PC-9 (cell line): ENCODE measurements at regions not wholly inside any gene's neighbourhood (a gene's known extent, or its start where the extent isn't known, plus 50 kb on each side); places are given as distances from the start of the nearest gene placed in this dataset.
"Not testable (repeated sequence)": the region's sequence is repeated elsewhere in the genome, so short reads cannot be mapped to it uniquely, and the experiment has no call there.

Experiments
- BruUV-seq: library from RNA; stranded (reverse); fragments of 400-500 nt; replicated peaks from 2 replicates; lab custom pipeline; 2021; lab: Mats Ljungman, UMichigan
- CTCF ChIA-PET: fragments of 300-600 bp; sonication (Branson Sonifier 250); formaldehyde crosslinking; loops from one replicate; lab custom pipeline; 2022; ENCODE audit warnings: antibody characterized with exemption; lab: Charles Lee
- POLR2A ChIA-PET: fragments of 300-600 bp; sonication (Branson Sonifier 250); formaldehyde crosslinking; loops from one replicate; lab custom pipeline; 2022; ENCODE audit warnings: antibody characterized with exemption; ENCODE audit not compliant: unreplicated experiment; lab: Charles Lee
- DNase-seq, 2 experiments: peaks; one replicate each; pipeline versions ENCODE4 v3.0.0 to v3.0.0-alpha.2; 2015 to 2022; ENCODE audit warnings: mixed read lengths in 1 of 2
- H2AFZ ChIP-seq: fragments of 200-600 bp; sonication (generic); 2 replicates; pipeline ENCODE4 v1.8.1; 2017; ENCODE audit warnings: antibody characterized with exemption
- H3F3A ChIP-seq: fragments of 200-600 bp; sonication (generic); 2 replicates; pipeline ENCODE4 v1.8.1; 2017; ENCODE audit warnings: antibody characterized with exemption, mild to moderate bottlenecking, low read depth; ENCODE audit not compliant: insufficient read depth
- H3K27ac ChIP-seq: fragments of 200-600 bp; sonication (generic); 2 replicates; pipeline ENCODE4 v1.6.1; 2016; ENCODE audit warnings: mixed run types
- H3K27me3 ChIP-seq: fragments of 200-600 bp; sonication (generic); 2 replicates; pipeline ENCODE4 v1.6.1; 2016; ENCODE audit warnings: low read depth, mixed run types; ENCODE audit not compliant: insufficient read depth
- H3K36me3 ChIP-seq: fragments of 200-600 bp; sonication (generic); 2 replicates; pipeline ENCODE4 v1.6.1; 2016; ENCODE audit warnings: low read depth, mixed run types
- H3K4me1 ChIP-seq: fragments of 200-600 bp; sonication (generic); replicated peaks from 2 replicates; pipeline ENCODE4 v1.6.1; 2016; ENCODE audit warnings: mixed run types; ENCODE audit not compliant: insufficient read depth
- H3K4me2 ChIP-seq: fragments of 200-600 bp; sonication (generic); 2 replicates; pipeline ENCODE4 v1.6.1; 2017; ENCODE audit warnings: mixed run types
- H3K4me3 ChIP-seq: fragments of 200-600 bp; sonication (generic); 2 replicates; pipeline ENCODE4 v1.6.1; 2016; ENCODE audit warnings: mixed run types
- H3K79me2 ChIP-seq: fragments of 200-600 bp; sonication (generic); 2 replicates; pipeline ENCODE4 v1.6.1; 2017; ENCODE audit warnings: low read depth, mixed run types
- H3K9me2 ChIP-seq: fragments of 200-600 bp; sonication (generic); 2 replicates; pipeline ENCODE4 v1.8.1; 2017; ENCODE audit warnings: mild to moderate bottlenecking; ENCODE audit not compliant: insufficient read depth
- H3K9me3 ChIP-seq: fragments of 200-600 bp; sonication (generic); 2 replicates; pipeline ENCODE4 v1.8.1; 2016; ENCODE audit warnings: low read depth; ENCODE audit not compliant: insufficient read depth
- H4K20me1 ChIP-seq: fragments of 200-600 bp; sonication (generic); 2 replicates; pipeline ENCODE4 v1.8.1; 2017; ENCODE audit not compliant: insufficient read depth
- EZH2 ChIP-seq: fragments of 200-600 bp; sonication (generic); IDR thresholded peaks from 2 replicates; pipeline ENCODE4 v1.8.0; 2017; ENCODE audit warnings: antibody characterized with exemption, low read depth
- intact Hi-C: fragments of 100-400 bp; cut with micrococcal nuclease; formaldehyde crosslinking; loops from one replicate; pipeline ENCODE4 v1.10.0; 2022; ENCODE audit not compliant: unreplicated experiment
- TF ChIP-seq, protein P1 (sequence below): fragments of 200-600 bp; sonication (generic); conservative IDR thresholded peaks from 2 replicates; pipeline ENCODE4 v1.6.1; 2017; ENCODE audit warnings: mixed run types, antibody characterized with exemption, mild to moderate bottlenecking, moderate library complexity

GRCh38 chr2:44061469-44061868 is 65.7 kb upstream of the LRPPRC start:
- no peaks in the 10 kb centered on the region for H4K20me1 ChIP-seq
- no peaks in the 10 kb centered on the region for H3K36me3 ChIP-seq
- ChIA-PET CTCF (no interaction called here), POLR2A (interaction anchor here (0.6 kb wide), 1 partner anchor 222 kb away, joined by 5 read pairs; no protein-coding TSS in a partner anchor)
- H3K4me1 ChIP-seq: no peaks in the 10 kb centered on the region
- intact Hi-C loops: no loop called here
- no peak overlapping the region for H3K27ac ChIP-seq
- no peaks in the 10 kb centered on the region for H3K9me3 ChIP-seq
- no peak for DNase-seq
- H3K79me2 ChIP-seq: no peaks in the 10 kb centered on the region
- no peak for TF ChIP-seq EZH2
- TF ChIP-seq, protein P1, sequence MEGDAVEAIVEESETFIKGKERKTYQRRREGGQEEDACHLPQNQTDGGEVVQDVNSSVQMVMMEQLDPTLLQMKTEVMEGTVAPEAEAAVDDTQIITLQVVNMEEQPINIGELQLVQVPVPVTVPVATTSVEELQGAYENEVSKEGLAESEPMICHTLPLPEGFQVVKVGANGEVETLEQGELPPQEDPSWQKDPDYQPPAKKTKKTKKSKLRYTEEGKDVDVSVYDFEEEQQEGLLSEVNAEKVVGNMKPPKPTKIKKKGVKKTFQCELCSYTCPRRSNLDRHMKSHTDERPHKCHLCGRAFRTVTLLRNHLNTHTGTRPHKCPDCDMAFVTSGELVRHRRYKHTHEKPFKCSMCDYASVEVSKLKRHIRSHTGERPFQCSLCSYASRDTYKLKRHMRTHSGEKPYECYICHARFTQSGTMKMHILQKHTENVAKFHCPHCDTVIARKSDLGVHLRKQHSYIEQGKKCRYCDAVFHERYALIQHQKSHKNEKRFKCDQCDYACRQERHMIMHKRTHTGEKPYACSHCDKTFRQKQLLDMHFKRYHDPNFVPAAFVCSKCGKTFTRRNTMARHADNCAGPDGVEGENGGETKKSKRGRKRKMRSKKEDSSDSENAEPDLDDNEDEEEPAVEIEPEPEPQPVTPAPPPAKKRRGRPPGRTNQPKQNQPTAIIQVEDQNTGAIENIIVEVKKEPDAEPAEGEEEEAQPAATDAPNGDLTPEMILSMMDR: no peak
- H3F3A ChIP-seq: no peaks in the 10 kb centered on the region
- BruUV-seq: no TSS peak
- peaks cover 12% of the 10 kb centered on the region; the same call in 1 of the 2 replicates for H3K27me3 ChIP-seq
- no peak overlapping the region for H2AFZ ChIP-seq
- H3K9me2 ChIP-seq: no peaks in the 10 kb centered on the region
- H3K4me2 ChIP-seq: no peak overlapping the region
- no peak overlapping the region for H3K4me3 ChIP-seq

DNA sequence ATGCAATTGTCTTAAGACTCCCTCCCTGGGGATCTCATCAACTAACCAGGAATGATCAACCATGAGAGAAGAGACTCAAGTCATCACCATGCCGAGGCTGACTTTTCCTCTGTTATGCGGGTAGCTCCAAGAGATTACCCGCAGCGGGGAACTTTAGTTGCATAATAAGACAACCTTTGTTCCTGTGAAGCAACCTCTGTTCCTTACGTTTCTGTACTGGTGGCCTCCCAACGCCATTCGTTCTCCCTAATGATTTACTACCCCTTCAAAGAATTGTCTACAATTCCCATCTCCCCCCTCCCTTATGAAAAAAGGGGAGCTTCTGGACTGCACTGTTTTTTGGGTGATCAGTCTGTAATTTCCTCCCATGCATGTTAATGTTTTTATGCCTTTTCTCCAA is 66.1 kb upstream of the LRPPRC start:
- BruUV-seq: no TSS peak

DNA sequence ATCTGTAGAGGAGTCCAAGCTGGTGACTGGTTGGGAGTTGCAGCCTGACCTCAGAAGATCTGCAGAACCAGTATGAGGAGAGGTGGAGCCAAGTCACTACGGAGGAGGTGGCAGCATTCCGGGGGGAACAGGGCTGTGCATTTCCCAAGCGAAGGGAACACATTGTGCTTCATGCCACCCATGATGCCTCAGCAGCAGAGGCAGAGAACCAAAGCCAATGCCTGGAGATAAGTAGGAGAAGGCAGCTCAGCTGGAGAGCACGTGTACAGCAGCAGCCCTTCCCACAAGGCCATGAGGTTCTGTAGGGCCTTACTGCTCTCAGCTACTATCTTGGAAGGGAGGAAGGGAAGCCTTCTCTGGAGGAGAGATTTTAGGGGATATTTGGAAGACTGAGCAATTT is 67.2 kb upstream of the LRPPRC start:
- H3K9me3 ChIP-seq: no peaks in the 10 kb centered on the region
- CTCF ChIA-PET: no interaction called here
- no peak overlapping the region for H2AFZ ChIP-seq
- no peaks in the 10 kb centered on the region for H3K79me2 ChIP-seq
- H3F3A ChIP-seq: no peaks in the 10 kb centered on the region
- no peaks in the 10 kb centered on the region for H3K36me3 ChIP-seq
- no peak for DNase-seq
- H3K27ac ChIP-seq: no peak overlapping the region
- intact Hi-C loops: no loop called here
- H3K4me3 ChIP-seq: no peak overlapping the region
- H4K20me1 ChIP-seq: no peaks in the 10 kb centered on the region
- POLR2A ChIA-PET: no interaction called here
- no peak overlapping the region for H3K4me2 ChIP-seq
- BruUV-seq: no TSS peak
- no peaks in the 10 kb centered on the region for H3K4me1 ChIP-seq
- TF ChIP-seq, protein P1: no peak
- H3K27me3 ChIP-seq: peaks cover 12% of the 10 kb centered on the region; the same call in 1 of the 2 replicates
- no peaks in the 10 kb centered on the region for H3K9me2 ChIP-seq

More for the DNA sequence above, 66.1 kb upstream of the LRPPRC start:
- CTCF ChIA-PET: no interaction called here
- no peaks in the 10 kb centered on the region for H3K9me3 ChIP-seq
- no peak for DNase-seq
- no peak overlapping the region for H3K27ac ChIP-seq
- no peaks in the 10 kb centered on the region for H3F3A ChIP-seq
- H3K4me3 ChIP-seq: no peak overlapping the region
- intact Hi-C loops: no loop called here
- TF ChIP-seq, protein P1: no peak
- TF ChIP-seq EZH2: no peak
- POLR2A ChIA-PET: interaction anchor here (0.6 kb wide), 1 partner anchor 221 kb away, joined by 5 read pairs; no protein-coding TSS in a partner anchor
- H3K36me3 ChIP-seq: no peaks in the 10 kb centered on the region
- peaks cover 12% of the 10 kb centered on the region; the same call in 1 of the 2 replicates for H3K27me3 ChIP-seq
- H2AFZ ChIP-seq: no peak overlapping the region
- no peaks in the 10 kb centered on the region for H3K79me2 ChIP-seq
- H3K4me2 ChIP-seq: no peak overlapping the region
- H3K9me2 ChIP-seq: no peaks in the 10 kb centered on the region
- no peaks in the 10 kb centered on the region for H3K4me1 ChIP-seq
- H4K20me1 ChIP-seq: no peaks in the 10 kb centered on the region

DNA sequence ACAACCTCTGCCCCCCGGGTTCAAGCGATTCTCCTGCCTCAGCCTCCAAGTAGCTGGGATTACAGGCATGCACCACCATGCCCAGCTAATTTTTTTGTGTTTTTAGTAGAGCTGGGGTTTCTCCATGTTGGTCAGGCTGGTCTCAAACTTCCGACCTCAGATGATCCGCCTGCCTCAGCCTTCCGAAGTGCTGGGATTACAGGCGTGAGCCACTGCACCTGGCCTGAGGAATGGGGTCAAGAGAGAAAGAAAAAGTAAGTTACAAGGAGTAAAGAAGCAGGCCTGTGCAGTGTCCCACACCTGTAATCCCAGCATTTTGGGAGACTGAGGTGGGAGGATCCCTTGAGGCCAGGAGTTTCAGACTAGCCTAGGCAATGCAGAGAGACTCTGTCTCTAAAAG is 68.5 kb upstream of the LRPPRC start:
- H3K9me2 ChIP-seq, H4K20me1 ChIP-seq, BruUV-seq, H3F3A ChIP-seq, intact Hi-C loops, DNase-seq, H2AFZ ChIP-seq, H3K27ac ChIP-seq, H3K36me3 ChIP-seq, POLR2A ChIA-PET, H3K79me2 ChIP-seq, H3K4me1 ChIP-seq, H3K4me2 ChIP-seq, H3K4me3 ChIP-seq, H3K9me3 ChIP-seq, CTCF ChIA-PET: not testable (repeated sequence)
- peaks cover 12% of the 10 kb centered on the region; the same call in 1 of the 2 replicates for H3K27me3 ChIP-seq

- H3K79me2 ChIP-seq, CTCF ChIA-PET, H3F3A ChIP-seq, H3K4me1 ChIP-seq, H2AFZ ChIP-seq, intact Hi-C loops, H3K9me2 ChIP-seq, H3K4me3 ChIP-seq, H3K27me3 ChIP-seq, H3K36me3 ChIP-seq, POLR2A ChIA-PET, H3K27ac ChIP-seq, H4K20me1 ChIP-seq, H3K4me2 ChIP-seq, DNase-seq, BruUV-seq, H3K9me3 ChIP-seq: not testable (repeated sequence)
Measured at GRCh38 chr2:44067012-44067790, 71.4 kb upstream of the LRPPRC start.
